Hepatocyte (in vitro differentiated cells): ENCODE measurements at regions not wholly inside any gene's neighbourhood (a gene's known extent, or its start where the extent isn't known, plus 50 kb on each side); places are given as distances from the start of the nearest gene placed in this dataset.

Experiments
- CTCF ChIP-seq: fragments of 200-600 bp; sonication (generic); IDR thresholded peaks from 2 replicates; pipeline ENCODE4 v1.5.1; 2016; ENCODE audit warnings: antibody characterized with exemption, mild to moderate bottlenecking; ENCODE audit not compliant: poor library complexity
- EZH2 ChIP-seq: fragments of 200-600 bp; sonication (generic); IDR thresholded peaks from 2 replicates; pipeline ENCODE4 v1.6.1; 2016; ENCODE audit warnings: antibody characterized with exemption, mild to moderate bottlenecking, borderline replicate concordance
- EZH2phosphoT487 ChIP-seq: fragments of 200-600 bp; sonication (generic); IDR thresholded peaks from one replicate; pipeline ENCODE4 v1.6.1; 2018; ENCODE audit warnings: antibody characterized with exemption, mild to moderate bottlenecking, low read depth, moderate library complexity; ENCODE audit not compliant: unreplicated experiment, severe bottlenecking

- TF ChIP-seq CTCF (no peak), EZH2phosphoT487 (no peak), EZH2 (no peak)
These were observed 60.2 kb upstream of the KSR1 start for GRCh38 chr17:27396045-27396444.
